ENCODE measurements at regions not wholly inside any gene's neighbourhood (a gene's known extent, or its start where the extent isn't known, plus 50 kb on each side); places are given as distances from the start of the nearest gene placed in this dataset.

- no peak for TF ChIP-seq JUND (IDR thresholded peaks at IDR 0.05)
- TF ChIP-seq CTCF (IDR thresholded peaks at IDR 0.05 in 2 of 3, conservative IDR thresholded peaks at IDR 0.05 in 1 of 3; ENCODE audit: borderline replicate concordance in 1 of 3, insufficient read depth in 1 of 3, low read depth in 2 of 3, low read length in 2 of 3) = no peak
- TF ChIP-seq FOSL1 (IDR thresholded peaks at IDR 0.05; ENCODE audit: low read depth) = no peak
- no peak for TF ChIP-seq ZNF274 (IDR thresholded peaks at IDR 0.05; ENCODE audit: low read depth, low read length)
- TF ChIP-seq ATF3 (IDR thresholded peaks at IDR 0.05) = no peak
- TF ChIP-seq REST (IDR thresholded peaks at IDR 0.05; ENCODE audit: low read depth) = no peak
Observed at GRCh38 chr5:103774721-103775120, 212.1 kb upstream of the NUDT12 start.

Measured in HCT116 (cell line).